SK-N-SH (cell line): ENCODE measurements at regions not wholly inside any gene's neighbourhood (a gene's known extent, or its start where the extent isn't known, plus 50 kb on each side); places are given as distances from the start of the nearest gene placed in this dataset.

Source experiments
- CTCF ChIA-PET: fragments of 300-600, 350-600 bp; formaldehyde crosslinking; extraction: SDS; loops from one replicate; lab custom pipeline; 2021; lab: Yijun Ruan, JAX
- POLR2A ChIA-PET: fragments of 350-600 bp; sonication (Branson Sonifier 250); formaldehyde crosslinking; extraction: SDS; loops from one replicate; lab custom pipeline; 2020; ENCODE audit warnings: antibody characterized with exemption, inconsistent platforms; lab: Yijun Ruan, JAX
- DNase-seq: peaks from one replicate; pipeline ENCODE4 v3.0.0; 2012
- H2AFZ ChIP-seq: fragments of 200-600 bp; sonication (generic); 2 replicates; pipeline ENCODE4 v1.8.1; 2016; ENCODE audit warnings: antibody characterized with exemption, mild to moderate bottlenecking, low read depth
- H3F3A ChIP-seq: fragments of 200-600 bp; sonication (generic); replicated peaks from 2 replicates; pipeline ENCODE3; 2016; ENCODE audit warnings: antibody characterized with exemption, mild to moderate bottlenecking; ENCODE audit not compliant: insufficient read depth
- H3K27ac ChIP-seq, 2 experiments: fragments of 200-500 bp in 1 of 2; fragments of 200-600 bp in 1 of 2; sonication (Bioruptor generic) in 1 of 2; sonication (generic), shearing (Covaris generic) in 1 of 2; 2 replicates each; pipeline versions ENCODE4 v1.5.1 to v1.6.1; 2014 to 2016; ENCODE audit warnings: low read depth in 2 of 2, inconsistent platforms in 1 of 2, low read length in 1 of 2, mild to moderate bottlenecking in 1 of 2, mixed read lengths in 1 of 2
- H3K27me3 ChIP-seq: fragments of 200-600 bp; sonication (generic), shearing (Covaris generic); 2 replicates; pipeline ENCODE4 v1.6.1; 2016; ENCODE audit warnings: mixed run types; ENCODE audit not compliant: insufficient read depth
- H3K36me3 ChIP-seq, 2 experiments: fragments of 200-500 bp in 1 of 2; fragments of 200-600 bp in 1 of 2; sonication (Bioruptor generic) in 1 of 2; sonication (generic) in 1 of 2; replicated peaks in 1 of 2; 2 replicates each; pipeline versions ENCODE3 to v1.5.1; 2014 to 2016; ENCODE audit warnings: low read length in 1 of 2, mild to moderate bottlenecking in 1 of 2; ENCODE audit not compliant: insufficient read depth in 2 of 2, control insufficient read depth in 1 of 2
- H3K4me1 ChIP-seq, 2 experiments: fragments of 200-500 bp in 1 of 2; fragments of 200-600 bp in 1 of 2; sonication (Bioruptor generic) in 1 of 2; sonication (generic), shearing (Covaris generic) in 1 of 2; 2 replicates each; pipeline versions ENCODE4 v1.5.1 to v1.6.1; 2014 to 2016; ENCODE audit warnings: low read depth in 1 of 2, low read length in 1 of 2, mixed run types in 1 of 2; ENCODE audit not compliant: insufficient read depth in 2 of 2, control insufficient read depth in 1 of 2
- H3K4me2 ChIP-seq: fragments of 200-600 bp; sonication (generic), shearing (Covaris generic); 2 replicates; pipeline ENCODE4 v1.6.1; 2017; ENCODE audit warnings: mixed run types
- H3K4me3 ChIP-seq, 2 experiments: fragments of 200-500 bp in 1 of 2; fragments of 200-600 bp in 1 of 2; sonication (Bioruptor generic) in 1 of 2; sonication (generic), shearing (Covaris generic) in 1 of 2; 2 replicates each; pipeline versions ENCODE4 v1.5.1 to v1.8.1; 2014 to 2016; ENCODE audit warnings: low read depth in 2 of 2, inconsistent platforms in 1 of 2, low read length in 1 of 2, mild to moderate bottlenecking in 1 of 2, mixed read lengths in 1 of 2, moderate library complexity in 1 of 2
- H3K79me2 ChIP-seq: fragments of 200-600 bp; sonication (generic); 2 replicates; pipeline ENCODE4 v1.8.1; 2017; ENCODE audit warnings: mild to moderate bottlenecking; ENCODE audit not compliant: insufficient read depth
- H3K9ac ChIP-seq: fragments of 200-600 bp; sonication (generic); 2 replicates; pipeline ENCODE4 v1.6.1; 2017; ENCODE audit warnings: mixed run types
- H3K9me2 ChIP-seq: fragments of 200-600 bp; sonication (generic); 2 replicates; pipeline ENCODE4 v1.6.1; 2017; ENCODE audit warnings: mixed run types
- H3K9me3 ChIP-seq: fragments of 200-600 bp; sonication (generic); 2 replicates; pipeline ENCODE4 v1.6.1; 2017; ENCODE audit warnings: mixed run types, mild to moderate bottlenecking, moderate library complexity
- H4K20me1 ChIP-seq: fragments of 200-600 bp; sonication (generic); 2 replicates; pipeline ENCODE4 v1.6.1; 2017; ENCODE audit warnings: mild to moderate bottlenecking, mixed run types; ENCODE audit not compliant: insufficient read depth
- ELF1 ChIP-seq: IDR thresholded peaks from 2 replicates; pipeline ENCODE4 v1.4.0; 2012
- EP300 ChIP-seq, 2 experiments: IDR thresholded peaks; 2 replicates each; pipeline versions ENCODE4 v1.4.0 to v1.6.1; 2012; ENCODE audit warnings: borderline replicate concordance in 1 of 2, low read depth in 1 of 2, low read length in 1 of 2
- FOXJ3 ChIP-seq: sonication (generic); formaldehyde crosslinking; IDR thresholded peaks from 2 replicates; pipeline ENCODE4 v1.5.1; 2020; ENCODE audit warnings: mild to moderate bottlenecking, missing genetic modification reagents
- FOXM1 ChIP-seq: IDR thresholded peaks from 2 replicates; pipeline ENCODE4 v1.4.0; 2012; ENCODE audit warnings: low read depth, mild to moderate bottlenecking
- GATA2 ChIP-seq: sonication (generic); formaldehyde crosslinking; IDR thresholded peaks from 2 replicates; pipeline ENCODE4 v1.5.0; 2020; ENCODE audit warnings: mild to moderate bottlenecking, missing genetic modification reagents
- IRF3 ChIP-seq: fragments of 150-350 bp; IDR thresholded peaks from 2 replicates; pipeline ENCODE4 v1.6.1; 2016; ENCODE audit warnings: mild to moderate bottlenecking, low read depth, low read length
- NFIC ChIP-seq: IDR thresholded peaks from 2 replicates; pipeline ENCODE4 v1.4.0; 2012; ENCODE audit warnings: borderline replicate concordance
- PBX3 ChIP-seq: IDR thresholded peaks from 2 replicates; pipeline ENCODE4; 2012
- POLR2AphosphoS5 ChIP-seq: IDR thresholded peaks from 2 replicates; pipeline ENCODE4 v1.6.1; 2012; ENCODE audit warnings: low read depth, low read length
- RFX5 ChIP-seq: IDR thresholded peaks from 2 replicates; pipeline ENCODE4 v1.6.1; 2012; ENCODE audit warnings: mild to moderate bottlenecking, improper control_type of control experiment, low read length
- SIN3A ChIP-seq: IDR thresholded peaks from 2 replicates; pipeline ENCODE4 v1.6.1; 2012; ENCODE audit warnings: low read depth, mild to moderate bottlenecking, low read length, moderate library complexity, borderline replicate concordance
- SMC3 ChIP-seq: IDR thresholded peaks from 2 replicates; pipeline ENCODE4 v1.6.1; 2012; ENCODE audit warnings: low read depth, low read length, improper control_type of control experiment
- TCF12 ChIP-seq: IDR thresholded peaks from 2 replicates; pipeline ENCODE4 v1.4.0; 2012
- TEAD4 ChIP-seq: IDR thresholded peaks from 2 replicates; pipeline ENCODE4 v1.4.0; 2012; ENCODE audit warnings: mild to moderate bottlenecking, borderline replicate concordance; ENCODE audit not compliant: insufficient read depth
- USF1 ChIP-seq: IDR thresholded peaks from 2 replicates; pipeline ENCODE4 v1.4.0; 2012; ENCODE audit warnings: low read depth, borderline replicate concordance
- YY1 ChIP-seq: IDR thresholded peaks from 2 replicates; pipeline ENCODE4 v1.4.0; 2012; ENCODE audit warnings: low read depth, mild to moderate bottlenecking
- WGBS: methylation state at CpG from one replicate; pipeline ENCODE4 v1.1.6; 2017; ENCODE audit warnings: low lambda C conversion rate; 5-methylcytosine and 5-hydroxymethylcytosine counted together

GRCh38 chr4:96473246-96473645 lies 633.4 kb downstream of the PDHA2 start:
- H3K4me3 ChIP-seq, result no peak overlapping the region
- no peaks in the 10 kb centered on the region for H4K20me1 ChIP-seq
- no peak for TF ChIP-seq EP300 (IDR thresholded peaks at IDR 0.05; ENCODE audit: borderline replicate concordance in 1 of 2, low read depth in 1 of 2, low read length in 1 of 2)
- no peak for TF ChIP-seq TCF12
- TF ChIP-seq FOXJ3, result no peak
- no peak for TF ChIP-seq SIN3A
- no peak for TF ChIP-seq GATA2 (CRISPR knock-in tag)
- TF ChIP-seq FOXM1, result no peak
- no peak for TF ChIP-seq USF1
- TF ChIP-seq NFIC, result no peak
- TF ChIP-seq YY1, result no peak
- TF ChIP-seq ELF1, result no peak
- TF ChIP-seq TEAD4, result no peak
- TF ChIP-seq PBX3, result no peak
- TF ChIP-seq RFX5, result no peak
- TF ChIP-seq SMC3, result no peak
- no peak for TF ChIP-seq IRF3
- no peaks in the 10 kb centered on the region for H3K27me3 ChIP-seq
- no peaks in the 10 kb centered on the region for H3K9me3 ChIP-seq
- no peaks in the 10 kb centered on the region for H3K4me1 ChIP-seq
- no peaks in the 10 kb centered on the region for H3K9me2 ChIP-seq
- no peak overlapping the region for H3K4me2 ChIP-seq
- H3K27ac ChIP-seq, result no peak overlapping the region
- H3F3A ChIP-seq, result no peaks in the 10 kb centered on the region
- H2AFZ ChIP-seq, result no peak overlapping the region
- DNase-seq, result no peak
- POLR2A ChIA-PET, result no interaction called here
- H3K9ac ChIP-seq, result no peak overlapping the region
- CTCF ChIA-PET, result interaction anchor here (0.6 kb wide), 2 partner anchors 926 to 1455 kb away, joined by 3 read pairs; no protein-coding TSS in a partner anchor
- H3K36me3 ChIP-seq, result no peaks in the 10 kb centered on the region
- 17% methylated on average over 1 of the region's 1 CpG for WGBS
- H3K79me2 ChIP-seq, result no peaks in the 10 kb centered on the region

DNA sequence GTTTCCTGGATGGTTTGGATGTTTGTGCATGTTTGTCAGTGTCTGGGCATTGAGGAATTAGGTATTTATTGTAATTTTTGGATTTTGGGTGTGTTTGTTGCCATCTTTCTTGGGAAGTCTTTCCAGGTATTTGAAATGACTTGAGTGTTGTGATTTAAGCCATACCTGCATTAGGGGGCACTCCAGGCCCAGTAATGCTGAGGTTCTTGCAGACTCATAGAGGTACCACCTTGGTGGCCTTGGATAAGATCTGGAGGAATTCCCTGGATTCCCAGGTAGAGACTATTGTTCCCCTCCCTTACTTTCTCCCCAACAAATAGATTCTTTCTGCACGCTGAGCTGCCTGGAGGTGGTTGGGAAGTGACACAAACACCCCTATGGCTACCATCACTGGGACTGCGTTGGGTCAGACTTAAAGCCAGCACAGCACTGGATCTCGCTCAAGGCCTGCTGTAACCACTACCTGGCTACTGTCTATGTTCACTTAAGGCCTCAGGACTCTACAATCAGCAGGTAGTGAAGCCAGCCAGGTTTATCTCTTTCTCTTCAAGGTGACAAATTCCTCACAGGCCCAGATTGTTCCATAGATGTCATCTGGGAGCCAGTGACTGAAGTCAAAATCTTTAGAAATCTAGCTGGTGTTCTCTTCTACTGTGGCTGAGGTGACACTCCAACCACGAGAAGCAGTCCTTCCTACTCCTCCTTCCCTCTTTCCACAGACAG lies 643.6 kb downstream of the PDHA2 start:
- H3K9ac ChIP-seq, result no peak overlapping the region
- H3F3A ChIP-seq, result no peaks in the 10 kb centered on the region
- no peak overlapping the region for H2AFZ ChIP-seq
- DNase-seq, result no peak
- no peaks in the 10 kb centered on the region for H3K9me3 ChIP-seq
- POLR2A ChIA-PET, result no interaction called here
- H3K27me3 ChIP-seq, result no peaks in the 10 kb centered on the region
- H3K9me2 ChIP-seq, result no peaks in the 10 kb centered on the region
- no peak for TF ChIP-seq POLR2AphosphoS5
- TF ChIP-seq, all 33 proteins: peak for 0
- CTCF ChIA-PET, result no interaction called here
- Histone ChIP-seq H3K36me3 (no peaks in the 10 kb centered on the region), H3K27ac (no peak overlapping the region), H3K4me1 (no peaks in the 10 kb centered on the region), H4K20me1 (no peaks in the 10 kb centered on the region), H3K4me2 (no peak overlapping the region), H3K4me3 (no peak overlapping the region), H3K79me2 (no peaks in the 10 kb centered on the region)
- WGBS, result 29% methylated on average over 3 of the region's 4 CpGs
